ENCODE measurements at regions not wholly inside any gene's neighbourhood (a gene's known extent, or its start where the extent isn't known, plus 50 kb on each side); places are given as distances from the start of the nearest gene placed in this dataset.

DNA sequence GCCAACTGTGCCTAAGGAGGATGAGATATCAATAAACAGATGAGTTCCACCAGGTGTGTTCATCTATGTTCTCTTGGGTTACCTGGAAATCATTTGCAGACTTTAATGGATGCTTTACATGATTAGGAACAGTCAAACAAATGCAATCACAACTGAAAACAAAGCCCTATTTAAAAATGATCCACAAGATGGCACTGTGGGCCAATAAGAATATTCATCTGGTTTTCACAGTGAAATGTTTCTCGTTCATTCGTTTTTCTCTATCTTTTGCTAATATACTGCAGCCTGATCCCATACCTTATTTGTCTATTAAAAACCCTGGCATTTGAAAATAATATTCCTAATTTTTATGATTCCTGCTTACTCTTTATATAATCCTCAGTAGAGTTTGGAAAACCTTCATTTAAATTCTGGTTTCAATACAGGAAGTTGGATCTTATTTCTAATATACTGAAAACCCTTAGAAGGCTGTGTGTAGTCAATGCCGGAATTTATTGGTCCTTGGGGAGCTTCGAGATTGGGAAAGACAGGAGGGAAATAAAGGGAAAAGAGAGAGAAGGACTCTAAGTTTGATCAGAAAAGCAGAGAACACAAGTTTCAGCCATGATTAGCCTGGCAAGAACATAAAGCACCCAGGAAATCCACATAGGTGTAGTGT, 63.8 kb upstream of the TAPT1 start:
- H3K4me3 ChIP-seq (ENCODE audit: low read depth, poor library complexity, severe bottlenecking): no peak overlapping the region
- WGBS, 2 donors: 1 to 2% methylated on average over 4 of the region's 4 CpGs
- TF ChIP-seq, protein P1, sequence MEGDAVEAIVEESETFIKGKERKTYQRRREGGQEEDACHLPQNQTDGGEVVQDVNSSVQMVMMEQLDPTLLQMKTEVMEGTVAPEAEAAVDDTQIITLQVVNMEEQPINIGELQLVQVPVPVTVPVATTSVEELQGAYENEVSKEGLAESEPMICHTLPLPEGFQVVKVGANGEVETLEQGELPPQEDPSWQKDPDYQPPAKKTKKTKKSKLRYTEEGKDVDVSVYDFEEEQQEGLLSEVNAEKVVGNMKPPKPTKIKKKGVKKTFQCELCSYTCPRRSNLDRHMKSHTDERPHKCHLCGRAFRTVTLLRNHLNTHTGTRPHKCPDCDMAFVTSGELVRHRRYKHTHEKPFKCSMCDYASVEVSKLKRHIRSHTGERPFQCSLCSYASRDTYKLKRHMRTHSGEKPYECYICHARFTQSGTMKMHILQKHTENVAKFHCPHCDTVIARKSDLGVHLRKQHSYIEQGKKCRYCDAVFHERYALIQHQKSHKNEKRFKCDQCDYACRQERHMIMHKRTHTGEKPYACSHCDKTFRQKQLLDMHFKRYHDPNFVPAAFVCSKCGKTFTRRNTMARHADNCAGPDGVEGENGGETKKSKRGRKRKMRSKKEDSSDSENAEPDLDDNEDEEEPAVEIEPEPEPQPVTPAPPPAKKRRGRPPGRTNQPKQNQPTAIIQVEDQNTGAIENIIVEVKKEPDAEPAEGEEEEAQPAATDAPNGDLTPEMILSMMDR (IDR thresholded peaks at IDR 0.05): no peak
- no peak for TF ChIP-seq POLR2A (IDR thresholded peaks at IDR 0.05)
- intact Hi-C loops (cut with DNase I; ENCODE audit: low total_unique reads): no loop called here
- no peak for DNase-seq (ENCODE audit: low spot score in 2 of 2)

DNA sequence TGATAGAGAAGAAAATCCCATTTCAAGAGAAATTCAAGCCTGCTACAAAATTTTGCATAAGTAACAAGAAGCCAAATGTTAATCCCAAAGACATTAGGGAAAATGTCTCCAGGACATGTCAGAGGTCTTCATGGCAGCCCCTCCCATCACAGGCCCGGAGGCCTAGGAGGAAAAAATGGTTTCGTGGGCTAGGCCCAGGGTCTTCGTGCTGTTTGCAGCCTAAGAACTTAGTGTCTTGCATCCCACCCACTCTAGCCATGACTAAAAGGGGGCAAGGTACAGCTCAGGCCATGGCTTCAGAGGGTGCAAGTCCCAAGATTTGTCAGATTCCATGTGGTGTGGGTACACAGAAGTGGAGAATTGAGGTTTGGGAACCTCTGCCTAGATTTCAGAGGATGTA, 57.8 kb upstream of the TAPT1 start:
- no peak for DNase-seq (ENCODE audit: low spot score in 2 of 2)
- TF ChIP-seq, protein P1 (IDR thresholded peaks at IDR 0.05): no peak
- intact Hi-C loops (cut with DNase I; ENCODE audit: low total_unique reads): no loop called here
- no peak overlapping the region for H3K4me3 ChIP-seq (ENCODE audit: low read depth, poor library complexity, severe bottlenecking)
- 76 to 81% methylated on average over 3 of the region's 3 CpGs for WGBS, 2 donors

DNA sequence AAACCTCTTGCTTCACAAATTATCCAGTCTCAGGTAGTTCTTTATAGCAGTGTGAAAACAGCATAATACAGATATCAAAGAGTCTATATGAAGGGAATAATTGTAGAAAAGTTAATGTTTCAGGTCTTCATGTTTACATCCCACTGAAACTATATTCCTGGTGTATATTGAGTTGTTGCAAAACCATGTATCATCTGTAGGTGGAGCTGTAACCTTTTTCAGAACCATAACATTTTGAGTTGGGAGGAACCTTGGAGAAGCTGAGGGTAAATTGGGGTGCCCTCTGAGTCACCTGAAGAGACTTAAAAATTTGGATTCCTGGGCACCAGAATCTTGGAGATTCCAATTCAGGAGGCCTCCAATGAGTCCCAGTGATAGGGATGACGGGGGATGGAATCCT, 51.9 kb upstream of the TAPT1 start:
- WGBS, 2 donors: 82 to 100% methylated on average over 1 of the region's 1 CpG
- no peak for TF ChIP-seq POLR2A (IDR thresholded peaks at IDR 0.05)
- TF ChIP-seq, protein P1 (IDR thresholded peaks at IDR 0.05): no peak
- H3K4me3 ChIP-seq (ENCODE audit: low read depth, poor library complexity, severe bottlenecking): no peak overlapping the region
- DNase-seq (ENCODE audit: low spot score in 2 of 2): no peak
- intact Hi-C loops (cut with DNase I; ENCODE audit: low total_unique reads): no loop called here

All from lower leg skin (tissue), 4 donors.